B cell (primary cell): ENCODE measurements at regions not wholly inside any gene's neighbourhood (a gene's known extent, or its start where the extent isn't known, plus 50 kb on each side); places are given as distances from the start of the nearest gene placed in this dataset.

Experiments used
- ATAC-seq: fragments of 200-7000 bp; cut with Tn5 transposase; one replicate; pipeline ENCODE4 v1.10.0; 2021; ENCODE audit warnings: low read depth, mild to moderate bottlenecking, moderate number of reproducible peaks, moderate library complexity
- CTCF ChIA-PET: fragments of 350-600 bp; sonication (Branson Sonifier 250); formaldehyde crosslinking; loops from one replicate; lab custom pipeline; 2021; ENCODE audit warnings: antibody characterized with exemption, inconsistent platforms; lab: Charles Lee
- POLR2A ChIA-PET: fragments of 350-600 bp; sonication (Branson Sonifier 250); formaldehyde crosslinking; loops from one replicate; lab custom pipeline; 2021; ENCODE audit warnings: antibody characterized with exemption; lab: Charles Lee
- DNase-seq: peaks from one replicate; pipeline ENCODE4 v3.0.0; 2013
- H2AFZ ChIP-seq: 2 replicates; pipeline ENCODE4 v1.6.1; 2012; ENCODE audit warnings: mild to moderate bottlenecking, low read depth, low read length; ENCODE audit not compliant: insufficient read depth, poor library complexity, severe bottlenecking
- H3K27ac ChIP-seq, 2 donors: 1 replicate in 1 of 2; 2 replicates in 1 of 2; pipeline ENCODE4 v1.5.1; 2012 to 2013; ENCODE audit warnings: low read length in 2 of 2, mild to moderate bottlenecking in 2 of 2, moderate library complexity in 1 of 2
- H3K27me3 ChIP-seq, 4 experiments: fragments of 200-600 bp in 1 of 4; sonication (generic) in 1 of 4; replicated peaks in 1 of 4; 1 replicate in 2 of 4; 2 replicates in 2 of 4; pipeline versions ENCODE4 v1.6.1 to v1.7.0; 2013 to 2016; ENCODE audit warnings: low read length in 3 of 4, mild to moderate bottlenecking in 2 of 4, mixed read lengths in 1 of 4, moderate library complexity in 1 of 4; ENCODE audit not compliant: insufficient read depth in 4 of 4, control insufficient read depth in 3 of 4; ENCODE audit errors: control extremely low read depth in 1 of 4
- H3K36me3 ChIP-seq, 2 experiments: replicated peaks in 1 of 2; 1 replicate in 1 of 2; 2 replicates in 1 of 2; pipeline versions ENCODE4 v1.6.1 to v1.7.1; 2013; ENCODE audit warnings: low read length in 1 of 2; ENCODE audit not compliant: insufficient read depth in 2 of 2, control insufficient read depth in 1 of 2; ENCODE audit errors: control extremely low read depth in 1 of 2, extremely low read depth in 1 of 2
- H3K4me1 ChIP-seq, 2 donors: fragments of 200-600 bp in 1 of 2; sonication (generic) in 1 of 2; 1 replicate in 1 of 2; 2 replicates in 1 of 2; pipeline versions ENCODE4 v1.5.1 to v1.6.1; 2013 to 2017; ENCODE audit warnings: low read length in 2 of 2; ENCODE audit not compliant: control insufficient read depth in 2 of 2, insufficient read depth in 2 of 2
- H3K4me2 ChIP-seq: replicated peaks from 2 replicates; pipeline ENCODE3; 2012; ENCODE audit warnings: mild to moderate bottlenecking, low read depth, low read length; ENCODE audit not compliant: poor library complexity, severe bottlenecking
- H3K4me3 ChIP-seq, 5 experiments: fragments of 200-600 bp in 1 of 5; sonication (generic) in 1 of 5; 1 replicate in 3 of 5; 2 replicates in 2 of 5; pipeline versions ENCODE4 v1.5.1 to v1.7.0; 2011 to 2016; ENCODE audit warnings: low read length in 4 of 5, mild to moderate bottlenecking in 4 of 5, low read depth in 2 of 5, control low read depth in 1 of 5, moderate library complexity in 1 of 5; ENCODE audit not compliant: insufficient read depth in 1 of 5; ENCODE audit errors: control extremely low read depth in 1 of 5, extremely low read depth in 1 of 5
- H3K79me2 ChIP-seq: fragments of 200-600 bp; sonication (generic); one replicate; pipeline ENCODE4 v1.6.0; 2016; ENCODE audit warnings: low read length; ENCODE audit not compliant: control insufficient read depth, insufficient read depth
- H3K9ac ChIP-seq: fragments of 200-600 bp; sonication (generic); 2 replicates; pipeline ENCODE4 v1.6.1; 2017; ENCODE audit warnings: mild to moderate bottlenecking, low read length, moderate library complexity
- H3K9me3 ChIP-seq, 3 donors: one replicate each; pipeline versions ENCODE4 v1.6.1 to v1.7.1; 2013; ENCODE audit warnings: low read length in 2 of 3; ENCODE audit not compliant: control insufficient read depth in 2 of 3, insufficient read depth in 1 of 3; ENCODE audit errors: control extremely low read depth in 1 of 3
- H4K20me1 ChIP-seq: 2 replicates; pipeline ENCODE4 v1.6.0; 2012; ENCODE audit warnings: mild to moderate bottlenecking, low read length; ENCODE audit not compliant: insufficient read depth, control insufficient read depth, poor library complexity, severe bottlenecking
- H3K27ac Mint-ChIP-seq: one replicate; pipeline ENCODE4 v1.8.0; 2021; ENCODE audit warnings: mixed read lengths
- H3K27me3 Mint-ChIP-seq: one replicate; pipeline ENCODE4 v1.8.0; 2021; ENCODE audit warnings: mixed read lengths
- H3K4me1 Mint-ChIP-seq: one replicate; pipeline ENCODE4 v1.8.0; 2021; ENCODE audit warnings: mixed read lengths
- H3K4me3 Mint-ChIP-seq: one replicate; pipeline ENCODE4 v1.8.0; 2021; ENCODE audit warnings: mixed read lengths
- H3K9me3 Mint-ChIP-seq: one replicate; pipeline ENCODE4 v1.8.0; 2022; ENCODE audit warnings: mixed read lengths; ENCODE audit not compliant: insufficient read depth
- CTCF ChIP-seq: fragments of 200-600 bp; IDR thresholded peaks from one replicate; pipeline ENCODE4 v1.8.0; 2022; ENCODE audit warnings: antibody characterized with exemption, mild to moderate bottlenecking
- EZH2 ChIP-seq: IDR thresholded peaks from 2 replicates; pipeline ENCODE4 v1.6.1; 2012; ENCODE audit warnings: borderline replicate concordance, low read depth, mild to moderate bottlenecking, moderate library complexity, low read length; ENCODE audit not compliant: insufficient read depth, poor library complexity, severe bottlenecking
- WGBS: methylation state at CpG from one replicate; pipeline ENCODE4 v1.1.5; 2013; ENCODE audit warnings: missing lambda C conversion rate; ENCODE audit not compliant: insufficient coverage; 5-methylcytosine and 5-hydroxymethylcytosine counted together
- intact Hi-C: fragments of 100-400 bp; cut with micrococcal nuclease; formaldehyde crosslinking; loops from one replicate; pipeline ENCODE4 v1.10.0; 2022

- ChIA-PET POLR2A (interaction anchor here (0.7 kb wide), 1 partner anchor 1061 kb away, joined by 4 read pairs; no protein-coding TSS in a partner anchor), CTCF (no interaction called here)
- no peak for DNase-seq
- Mint-ChIP-seq H3K4me3 (peak overlapping the region; percentile 59), H3K27me3 (no peaks in the 10 kb centered on the region), H3K27ac (peak overlapping the region; percentile 76), H3K4me1 (peaks cover 43% of the 10 kb centered on the region), H3K9me3 (no peaks in the 10 kb centered on the region)
- intact Hi-C loops: loop anchor here (5.0 kb wide), 1 partner anchor 246 kb away; the partner anchor contains the start of gene MYLIP
- H3K27ac ChIP-seq: no peak overlapping the region
- H2AFZ ChIP-seq: no peak overlapping the region
- H3K4me1 ChIP-seq: peaks cover 25 to 34% of the 10 kb centered on the region in 2 donors
- 4% methylated on average over 2 of the region's 3 CpGs for WGBS
- H3K9me3 ChIP-seq: no peaks in the 10 kb centered on the region
- TF ChIP-seq EZH2 (no peak), CTCF (no peak)
- no peaks in the 10 kb centered on the region for H3K36me3 ChIP-seq
- no peaks in the 10 kb centered on the region for H4K20me1 ChIP-seq
- H3K79me2 ChIP-seq: no peaks in the 10 kb centered on the region
- H3K9ac ChIP-seq: no peak overlapping the region
- H3K4me3 ChIP-seq: no peak overlapping the region
- no peaks in the 10 kb centered on the region for H3K27me3 ChIP-seq
- no peak for ATAC-seq
- H3K4me2 ChIP-seq: no peak overlapping the region
Measured at GRCh38 chr6:15881150-15881549, 218.3 kb upstream of the DTNBP1 start.

GRCh38 chr6:15880262-15880973, 217.6 kb upstream of the DTNBP1 start:
- Histone ChIP-seq H3K27me3 (no peaks in the 10 kb centered on the region), H3K4me1 (peaks cover 25 to 34% of the 10 kb centered on the region in 2 donors), H2AFZ (peak overlapping the region; percentile 61), H4K20me1 (no peaks in the 10 kb centered on the region), H3K27ac (peak overlapping the region; percentile 10 to 24), H3K36me3 (no peaks in the 10 kb centered on the region), H3K4me3 (no peak overlapping the region), H3K9me3 (no peaks in the 10 kb centered on the region), H3K9ac (peak overlapping the region; percentile 18), H3K4me2 (peak overlapping the region; percentile 52), H3K79me2 (no peaks in the 10 kb centered on the region)
- ATAC-seq: no peak
- H3K27me3 Mint-ChIP-seq: no peaks in the 10 kb centered on the region
- TF ChIP-seq CTCF (no peak), EZH2 (no peak)
- no peak for DNase-seq
- H3K4me3 Mint-ChIP-seq: peak overlapping the region; percentile 59
- peaks cover 44% of the 10 kb centered on the region for H3K4me1 Mint-ChIP-seq
- H3K27ac Mint-ChIP-seq: peak overlapping the region; percentile 71
- intact Hi-C loops: loop anchor here (5.0 kb wide), 1 partner anchor 247 kb away; the partner anchor contains the start of gene MYLIP
- CTCF ChIA-PET: interaction anchor here (1.4 kb wide), 1 partner anchor 21 kb away, joined by 5 read pairs; no protein-coding TSS in a partner anchor
- H3K9me3 Mint-ChIP-seq: no peaks in the 10 kb centered on the region
- no CpG with 5 or more reads among the region's 4 CpGs for WGBS
- POLR2A ChIA-PET: interaction anchor here (0.6 to 1.6 kb wide), 5 partner anchors 12 to 1062 kb away, joined by 4 to 9 read pairs (median 5); partner anchors contain the start of gene MYLIP
